Spleen (tissue), 11 donors: ENCODE measurements at regions not wholly inside any gene's neighbourhood (a gene's known extent, or its start where the extent isn't known, plus 50 kb on each side); places are given as distances from the start of the nearest gene placed in this dataset.

Experiments used
- DNase-seq: peaks from one replicate; pipeline ENCODE4 v3.0.0-alpha.2; 2020
- H3K27ac ChIP-seq, 8 donors: fragments of 200-600 bp; sonication (generic) in 7 of 8; 1 replicate in 4 of 8; 2 replicates in 4 of 8; pipeline versions ENCODE4 v1.5.0 to v1.8.0; 2016 to 2021; ENCODE audit warnings: inconsistent platforms in 4 of 8, mild to moderate bottlenecking in 4 of 8, moderate library complexity in 1 of 8
- H3K27me3 ChIP-seq, 7 donors: fragments of 200-600 bp; sonication (generic) in 6 of 7; replicated peaks in 1 of 7; 1 replicate in 4 of 7; 2 replicates in 3 of 7; pipeline versions ENCODE4 v1.5.0 to v1.8.0; 2016 to 2021; ENCODE audit warnings: inconsistent platforms in 3 of 7, mild to moderate bottlenecking in 1 of 7
- H3K36me3 ChIP-seq, 6 donors: fragments of 200-600 bp; sonication (generic) in 5 of 6; 1 replicate in 4 of 6; 2 replicates in 2 of 6; pipeline versions ENCODE4 v1.5.0 to v1.8.0; 2016 to 2021; ENCODE audit warnings: inconsistent platforms in 2 of 6
- H3K4me1 ChIP-seq, 6 donors: fragments of 200-600 bp; sonication (generic) in 5 of 6; 1 replicate in 3 of 6; 2 replicates in 3 of 6; pipeline versions ENCODE4 v1.5.0 to v1.8.0; 2016 to 2021; ENCODE audit warnings: inconsistent platforms in 3 of 6
- H3K4me3 ChIP-seq, 8 donors: fragments of 200-600 bp; sonication (generic) in 7 of 8; 1 replicate in 4 of 8; 2 replicates in 4 of 8; pipeline versions ENCODE4 v1.5.0 to v1.8.0; 2016 to 2021; ENCODE audit warnings: inconsistent platforms in 4 of 8, mild to moderate bottlenecking in 4 of 8, moderate library complexity in 2 of 8
- H3K9me3 ChIP-seq, 8 donors: fragments of 200-600 bp; sonication (generic) in 7 of 8; 1 replicate in 4 of 8; 2 replicates in 4 of 8; pipeline versions ENCODE4 v1.5.0 to v1.8.0; 2016 to 2021; ENCODE audit warnings: inconsistent platforms in 4 of 8
- POLR2A ChIP-seq, 3 donors: fragments of 450-650 bp; IDR thresholded peaks; one replicate each; pipeline ENCODE4 v1.5.1; 2017; ENCODE audit warnings: antibody characterized with exemption in 3 of 3, mild to moderate bottlenecking in 1 of 3
- POLR2AphosphoS5 ChIP-seq, 3 donors: sonication (generic); formaldehyde crosslinking; IDR thresholded peaks; one replicate each; pipeline ENCODE4 v1.5.1; 2017; ENCODE audit warnings: antibody characterized with exemption in 3 of 3
- WGBS, 5 donors: extraction: QIAGEN DNeasy Blood & Tissue Kit in 3 of 5; methylation state at CpG; one replicate each; pipeline versions ENCODE4 v1.1.5 to v1.1.7; 2013 to 2018; 5-methylcytosine and 5-hydroxymethylcytosine counted together
- intact Hi-C: fragments of 100-400 bp; cut with DNase I; formaldehyde crosslinking; loops from one replicate; pipeline ENCODE4 v1.15.0; 2023; ENCODE audit warnings: low total_unique reads
- TF ChIP-seq, protein P1 (sequence below), 11 experiments: fragments of 200-600 bp in 7 of 11; fragments of 450-650 bp in 4 of 11; sonication (generic) in 4 of 11; IDR thresholded peaks in 8 of 11; conservative IDR thresholded peaks in 3 of 11; 1 replicate in 7 of 11; 2 replicates in 4 of 11; pipeline versions ENCODE4 v1.4.0 to v1.8.0; 2016 to 2021; ENCODE audit warnings: antibody characterized with exemption in 11 of 11, inconsistent platforms in 4 of 11, mild to moderate bottlenecking in 1 of 11
- donor health status: healthy with polysubstance abuse.
- donor health status: DM: no; HTN: no; CAD: no; lungs with moderate emphysema.
- donor health status: DM: no; HTN: no; CAD: no.
- donor health status: Bipolar disorder and iron deficiency.
- donor health status: healthy.
- donor health status: DM: no; HTN: no; CAD: no.
- donor health status: DM: yes; HTN: yes; CAD: no.

DNA sequence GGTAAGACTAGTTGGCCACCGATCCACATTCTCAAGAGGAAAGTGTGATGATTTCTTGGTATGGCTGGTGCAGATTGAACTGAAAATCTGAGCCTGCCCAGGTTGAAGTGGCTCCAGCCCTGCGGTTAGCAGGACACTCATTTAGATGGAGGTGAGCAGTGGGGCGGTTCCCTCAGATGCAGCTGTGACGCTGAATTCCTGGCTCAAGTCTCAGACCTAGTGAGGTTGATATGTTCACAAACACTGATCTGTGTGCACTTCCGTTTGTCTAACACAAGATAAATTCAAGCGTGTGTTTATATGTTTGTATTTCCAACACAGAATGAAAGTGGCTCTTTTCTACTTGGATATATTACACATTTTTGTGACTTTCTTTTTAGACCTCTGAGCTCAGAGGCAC, 83.4 kb upstream of the FRMD1 start:
- WGBS, 5 donors, result 84 to 94% (median 91%) methylated on average over 6 of the region's 6 CpGs
- H3K9me3 ChIP-seq, result no peaks in the 10 kb centered on the region
- DNase-seq, result no peak
- TF ChIP-seq POLR2A (IDR thresholded peaks at IDR 0.05), result no peak
- TF ChIP-seq, protein P1, sequence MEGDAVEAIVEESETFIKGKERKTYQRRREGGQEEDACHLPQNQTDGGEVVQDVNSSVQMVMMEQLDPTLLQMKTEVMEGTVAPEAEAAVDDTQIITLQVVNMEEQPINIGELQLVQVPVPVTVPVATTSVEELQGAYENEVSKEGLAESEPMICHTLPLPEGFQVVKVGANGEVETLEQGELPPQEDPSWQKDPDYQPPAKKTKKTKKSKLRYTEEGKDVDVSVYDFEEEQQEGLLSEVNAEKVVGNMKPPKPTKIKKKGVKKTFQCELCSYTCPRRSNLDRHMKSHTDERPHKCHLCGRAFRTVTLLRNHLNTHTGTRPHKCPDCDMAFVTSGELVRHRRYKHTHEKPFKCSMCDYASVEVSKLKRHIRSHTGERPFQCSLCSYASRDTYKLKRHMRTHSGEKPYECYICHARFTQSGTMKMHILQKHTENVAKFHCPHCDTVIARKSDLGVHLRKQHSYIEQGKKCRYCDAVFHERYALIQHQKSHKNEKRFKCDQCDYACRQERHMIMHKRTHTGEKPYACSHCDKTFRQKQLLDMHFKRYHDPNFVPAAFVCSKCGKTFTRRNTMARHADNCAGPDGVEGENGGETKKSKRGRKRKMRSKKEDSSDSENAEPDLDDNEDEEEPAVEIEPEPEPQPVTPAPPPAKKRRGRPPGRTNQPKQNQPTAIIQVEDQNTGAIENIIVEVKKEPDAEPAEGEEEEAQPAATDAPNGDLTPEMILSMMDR (IDR thresholded peaks at IDR 0.05 in 8 of 11, conservative IDR thresholded peaks at IDR 0.05 in 3 of 11), result no peak
- no peak for TF ChIP-seq POLR2AphosphoS5 (IDR thresholded peaks at IDR 0.05)
- no peaks in the 10 kb centered on the region for H3K4me1 ChIP-seq
- H3K27ac ChIP-seq, result no peak overlapping the region
- H3K27me3 ChIP-seq, result peaks cover 0 to 20% (median 0%) of the 10 kb centered on the region in 7 donors
- no peaks in the 10 kb centered on the region for H3K36me3 ChIP-seq
- intact Hi-C loops, result no loop called here
- H3K4me3 ChIP-seq, result no peak overlapping the region

DNA sequence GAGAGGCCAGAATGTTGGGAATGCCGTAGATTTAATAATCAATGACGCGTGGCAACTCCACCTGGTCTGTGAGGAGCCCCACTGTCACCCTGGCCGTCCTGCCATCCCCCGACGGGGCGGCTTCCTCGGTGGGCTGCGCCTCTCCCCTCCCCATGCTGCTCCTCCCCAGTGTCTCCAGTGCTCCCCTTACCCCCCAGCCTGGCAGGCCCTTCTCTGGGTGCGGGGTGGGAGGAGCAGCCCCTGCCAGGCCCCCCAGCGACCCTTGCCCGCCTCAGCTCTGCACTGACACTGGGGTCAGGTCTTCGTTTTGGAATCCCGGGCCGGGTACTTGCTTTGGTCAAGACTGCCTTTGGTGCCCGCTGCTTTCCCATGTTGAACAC, 82.3 kb upstream of the FRMD1 start:
- Histone ChIP-seq H3K4me1 (no peaks in the 10 kb centered on the region), H3K27ac (no peak overlapping the region), H3K4me3 (no peak overlapping the region), H3K27me3 (peaks cover 0 to 27% (median 0%) of the 10 kb centered on the region in 7 donors), H3K9me3 (no peaks in the 10 kb centered on the region), H3K36me3 (no peaks in the 10 kb centered on the region)
- TF ChIP-seq, protein P1 (IDR thresholded peaks at IDR 0.05 in 8 of 11, conservative IDR thresholded peaks at IDR 0.05 in 3 of 11), result no peak
- TF ChIP-seq POLR2A (IDR thresholded peaks at IDR 0.05) (no peak), POLR2AphosphoS5 (IDR thresholded peaks at IDR 0.05) (no peak)
- no peak for DNase-seq
- intact Hi-C loops, result no loop called here
- 90 to 96% (median 94%) methylated on average over 16 of the region's 16 CpGs for WGBS, 5 donors

DNA sequence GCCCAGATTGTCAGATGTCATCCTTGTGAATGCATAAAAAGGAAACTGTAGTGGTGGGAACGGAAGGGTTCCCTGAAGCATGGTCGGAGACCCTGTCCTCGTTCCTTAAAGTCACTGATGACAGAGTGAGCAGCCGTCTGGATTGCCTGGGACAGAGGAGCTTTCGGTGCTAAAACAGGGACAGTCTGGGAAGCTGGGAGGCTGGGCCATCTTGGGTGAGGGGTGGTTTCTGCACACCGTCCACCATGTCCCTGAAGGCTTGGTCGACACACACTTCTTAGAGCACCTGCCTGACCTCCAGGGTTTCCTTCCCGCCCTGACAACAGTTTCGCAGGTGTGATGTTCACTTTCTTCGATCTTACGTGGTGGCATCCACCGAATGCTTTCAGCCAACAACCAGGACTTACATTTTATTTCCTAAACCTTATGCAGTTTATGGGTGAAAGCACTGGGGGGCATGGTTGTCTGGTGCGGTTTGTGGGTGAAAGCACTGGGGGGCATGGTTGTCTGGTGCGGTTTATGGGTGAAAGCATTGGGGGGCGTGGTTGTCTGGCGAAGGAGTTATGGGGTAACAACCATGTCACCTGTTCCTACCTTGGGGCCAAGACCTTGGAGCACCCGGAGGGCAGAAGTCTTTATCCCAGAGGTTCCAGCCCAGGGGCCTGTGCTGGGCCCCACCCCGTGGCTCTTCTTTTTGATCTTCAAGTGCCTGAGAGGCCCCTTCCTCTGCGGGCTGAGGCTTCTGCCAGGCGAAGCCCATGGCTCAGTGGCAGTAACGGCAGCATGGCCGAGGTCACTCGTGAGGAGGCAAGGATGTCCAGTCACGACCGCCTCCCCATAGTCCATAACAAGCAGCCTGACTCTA, 81.7 kb upstream of the FRMD1 start:
- peaks cover 0 to 33% (median 0%) of the 10 kb centered on the region in 7 donors for H3K27me3 ChIP-seq
- WGBS, 5 donors, result 89 to 93% (median 91%) methylated on average over 21 to 25 of the region's 25 CpGs
- TF ChIP-seq, protein P1 (IDR thresholded peaks at IDR 0.05 in 8 of 11, conservative IDR thresholded peaks at IDR 0.05 in 3 of 11), result no peak
- TF ChIP-seq POLR2AphosphoS5 (IDR thresholded peaks at IDR 0.05), result no peak
- TF ChIP-seq POLR2A (IDR thresholded peaks at IDR 0.05), result no peak
- H3K27ac ChIP-seq, result no peak overlapping the region
- intact Hi-C loops, result no loop called here
- no peaks in the 10 kb centered on the region for H3K4me1 ChIP-seq
- H3K36me3 ChIP-seq, result no peaks in the 10 kb centered on the region
- no peaks in the 10 kb centered on the region for H3K9me3 ChIP-seq
- no peak for DNase-seq
- no peak overlapping the region for H3K4me3 ChIP-seq

DNA sequence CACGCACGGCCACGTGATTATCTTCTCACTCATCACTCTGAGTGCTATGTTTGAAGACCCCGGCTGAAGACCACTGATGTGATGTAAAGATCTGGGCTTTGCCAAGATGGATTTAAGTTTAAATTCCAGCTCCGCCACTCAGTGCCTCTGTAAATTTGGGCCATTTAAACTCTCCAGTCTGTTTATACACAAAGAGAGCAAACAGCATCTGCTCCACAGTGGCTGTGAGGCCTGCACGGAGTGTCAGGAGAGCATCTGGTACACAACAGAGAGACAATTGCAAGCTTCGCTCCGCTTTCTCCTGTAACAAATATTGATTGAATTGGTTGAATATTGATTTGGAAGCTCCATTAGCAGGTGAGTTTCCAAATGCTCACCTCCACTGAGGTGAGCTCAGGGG, 80.5 kb upstream of the FRMD1 start:
- 92 to 95% (median 93%) methylated on average over 8 of the region's 8 CpGs for WGBS, 5 donors
- DNase-seq, result no peak
- Histone ChIP-seq H3K36me3 (no peaks in the 10 kb centered on the region), H3K27ac (no peak overlapping the region), H3K27me3 (peaks cover 0 to 35% (median 0%) of the 10 kb centered on the region in 7 donors), H3K4me3 (no peak overlapping the region), H3K4me1 (no peaks in the 10 kb centered on the region), H3K9me3 (no peaks in the 10 kb centered on the region)
- intact Hi-C loops, result no loop called here
- TF ChIP-seq POLR2AphosphoS5 (IDR thresholded peaks at IDR 0.05) (no peak), POLR2A (IDR thresholded peaks at IDR 0.05) (no peak)
- TF ChIP-seq, protein P1 (IDR thresholded peaks at IDR 0.05 in 8 of 11, conservative IDR thresholded peaks at IDR 0.05 in 3 of 11), result no peak
